ENCODE measurements at regions not wholly inside any gene's neighbourhood (a gene's known extent, or its start where the extent isn't known, plus 50 kb on each side); places are given as distances from the start of the nearest gene placed in this dataset.

- no peaks in the 10 kb centered on the region for H3K36me3 ChIP-seq
- no peak overlapping the region for H3K27ac ChIP-seq
- H3K4me3 ChIP-seq: no peak overlapping the region
- intact Hi-C loops (cut with DNase I; ENCODE audit: low total_unique reads): no loop called here
- TF ChIP-seq POLR2A (IDR thresholded peaks at IDR 0.05): no peak
- no peak for TF ChIP-seq POLR2AphosphoS5 (IDR thresholded peaks at IDR 0.05)
- no peak for TF ChIP-seq CTCF (IDR thresholded peaks at IDR 0.05 in 8 of 11, conservative IDR thresholded peaks at IDR 0.05 in 3 of 11)
- 57 to 75% (median 68%) methylated on average over 4 of the region's 4 CpGs for WGBS, 5 donors
- H3K4me1 ChIP-seq: no peaks in the 10 kb centered on the region
- H3K27me3 ChIP-seq (replicated peaks in 1 of 7): no peaks in the 10 kb centered on the region
- no peaks in the 10 kb centered on the region for H3K9me3 ChIP-seq
- no peak for DNase-seq
Measured at GRCh38 chr4:180557950-180558349, 1685.3 kb upstream of the TENM3 start.

- WGBS, 5 donors: 67 to 78% (median 75%) methylated on average over 7 of the region's 7 CpGs
- H3K27me3 ChIP-seq (replicated peaks in 1 of 7): no peaks in the 10 kb centered on the region
- intact Hi-C loops (cut with DNase I; ENCODE audit: low total_unique reads): no loop called here
- TF ChIP-seq POLR2AphosphoS5 (IDR thresholded peaks at IDR 0.05): no peak
- TF ChIP-seq CTCF (IDR thresholded peaks at IDR 0.05 in 8 of 11, conservative IDR thresholded peaks at IDR 0.05 in 3 of 11): no peak
- TF ChIP-seq POLR2A (IDR thresholded peaks at IDR 0.05): no peak
- H3K4me1 ChIP-seq: no peaks in the 10 kb centered on the region
- no peak for DNase-seq
- H3K4me3 ChIP-seq: no peak overlapping the region
- H3K27ac ChIP-seq: no peak overlapping the region
- H3K36me3 ChIP-seq: no peaks in the 10 kb centered on the region
- no peaks in the 10 kb centered on the region for H3K9me3 ChIP-seq
Measured at GRCh38 chr4:180558427-180558826, 1684.8 kb upstream of the TENM3 start.

GRCh38 chr4:180560896-180561295 lies 1682.3 kb upstream of the TENM3 start:
- intact Hi-C loops (cut with DNase I; ENCODE audit: low total_unique reads): no loop called here
- no peaks in the 10 kb centered on the region for H3K36me3 ChIP-seq
- no peak overlapping the region for H3K27ac ChIP-seq
- H3K9me3 ChIP-seq: no peaks in the 10 kb centered on the region
- WGBS, 5 donors: 40 to 60% (median 46%) methylated on average over 2 of the region's 2 CpGs
- no peaks in the 10 kb centered on the region for H3K27me3 ChIP-seq (replicated peaks in 1 of 7)
- DNase-seq: no peak
- no peak for TF ChIP-seq POLR2AphosphoS5 (IDR thresholded peaks at IDR 0.05)
- TF ChIP-seq POLR2A (IDR thresholded peaks at IDR 0.05): no peak
- TF ChIP-seq CTCF (IDR thresholded peaks at IDR 0.05 in 8 of 11, conservative IDR thresholded peaks at IDR 0.05 in 3 of 11): no peak
- H3K4me3 ChIP-seq: no peak overlapping the region
- H3K4me1 ChIP-seq: no peaks in the 10 kb centered on the region

GRCh38 chr4:180564026-180564425 lies 1679.2 kb upstream of the TENM3 start:
- 65 to 85% (median 74%) methylated on average over 3 of the region's 3 CpGs for WGBS, 5 donors
- H3K27ac ChIP-seq: no peak overlapping the region
- H3K27me3 ChIP-seq (replicated peaks in 1 of 7): no peaks in the 10 kb centered on the region
- intact Hi-C loops (cut with DNase I; ENCODE audit: low total_unique reads): no loop called here
- TF ChIP-seq CTCF (IDR thresholded peaks at IDR 0.05 in 8 of 11, conservative IDR thresholded peaks at IDR 0.05 in 3 of 11) (no peak), POLR2AphosphoS5 (IDR thresholded peaks at IDR 0.05) (no peak), POLR2A (IDR thresholded peaks at IDR 0.05) (no peak)
- no peaks in the 10 kb centered on the region for H3K9me3 ChIP-seq
- H3K4me1 ChIP-seq: no peaks in the 10 kb centered on the region
- H3K4me3 ChIP-seq: no peak overlapping the region
- no peak for DNase-seq
- H3K36me3 ChIP-seq: no peaks in the 10 kb centered on the region
